NCI-H748 (cell line): ENCODE measurements at regions not wholly inside any gene's neighbourhood (a gene's known extent, or its start where the extent isn't known, plus 50 kb on each side); places are given as distances from the start of the nearest gene placed in this dataset.
A peak's percentile ranks its signal among the peaks of the same experiment; 100 is the strongest.

Experiments used
- DNase-seq: peaks from one replicate; lab custom pipeline; 2025; ENCODE audit not compliant: unreplicated experiment; lab: John Stamatoyannopoulos, UW

GRCh38 chr15:69652751-69653305, 200.2 kb downstream of the RPLP1 start:
- no peak for DNase-seq

GRCh38 chr15:69653306-69653705, 200.7 kb downstream of the RPLP1 start:
- DNase-seq: no peak

GRCh38 chr15:69653846-69654245, 201.2 kb downstream of the RPLP1 start:
- no peak for DNase-seq

GRCh38 chr15:69656271-69657030, 203.8 kb downstream of the RPLP1 start:
- DNase-seq: no peak

GRCh38 chr15:69657626-69658025, 205.0 kb downstream of the RPLP1 start:
- no peak for DNase-seq

- DNase-seq: no peak
Observed at GRCh38 chr15:69658411-69658945, 205.9 kb downstream of the RPLP1 start.

- DNase-seq: no peak
Observed at GRCh38 chr15:69659454-69660050, 206.9 kb downstream of the RPLP1 start.

GRCh38 chr15:69660114-69660513, 207.5 kb downstream of the RPLP1 start:
- DNase-seq: no peak

- no peak for DNase-seq
Observed at GRCh38 chr15:69660658-69661405, 208.2 kb downstream of the RPLP1 start.

- no peak for DNase-seq
Observed at GRCh38 chr15:69661446-69661845, 208.8 kb downstream of the RPLP1 start.

GRCh38 chr15:69661871-69662644, 209.4 kb downstream of the RPLP1 start:
- no peak for DNase-seq

- DNase-seq: no peak
Observed at GRCh38 chr15:69662645-69663000, 210.0 kb downstream of the RPLP1 start.

- DNase-seq: no peak
Observed at GRCh38 chr15:69663441-69663840, 210.8 kb downstream of the RPLP1 start.

- DNase-seq: no peak
Observed at GRCh38 chr15:69663982-69664381, 211.4 kb downstream of the RPLP1 start.

- DNase-seq: peak; percentile 13
Observed at GRCh38 chr15:69664572-69665571, 212.3 kb downstream of the RPLP1 start.

- DNase-seq: no peak
Observed at GRCh38 chr15:69665641-69666111, 213.1 kb downstream of the RPLP1 start.

GRCh38 chr15:69666441-69666882, 213.8 kb downstream of the RPLP1 start:
- no peak for DNase-seq

- DNase-seq: no peak
Observed at GRCh38 chr15:69666921-69667811, 214.5 kb downstream of the RPLP1 start.
